SK-N-SH (cell line): ENCODE measurements at regions not wholly inside any gene's neighbourhood (a gene's known extent, or its start where the extent isn't known, plus 50 kb on each side); places are given as distances from the start of the nearest gene placed in this dataset.

Experiments used
- CTCF ChIA-PET: fragments of 300-600, 350-600 bp; formaldehyde crosslinking; extraction: SDS; loops from one replicate; lab custom pipeline; 2021; lab: Yijun Ruan, JAX
- POLR2A ChIA-PET: fragments of 350-600 bp; sonication (Branson Sonifier 250); formaldehyde crosslinking; extraction: SDS; loops from one replicate; lab custom pipeline; 2020; ENCODE audit warnings: antibody characterized with exemption, inconsistent platforms; lab: Yijun Ruan, JAX
- DNase-seq: peaks from one replicate; pipeline ENCODE4 v3.0.0; 2012
- H2AFZ ChIP-seq: fragments of 200-600 bp; sonication (generic); 2 replicates; pipeline ENCODE4 v1.8.1; 2016; ENCODE audit warnings: antibody characterized with exemption, mild to moderate bottlenecking, low read depth
- H3F3A ChIP-seq: fragments of 200-600 bp; sonication (generic); replicated peaks from 2 replicates; pipeline ENCODE3; 2016; ENCODE audit warnings: antibody characterized with exemption, mild to moderate bottlenecking; ENCODE audit not compliant: insufficient read depth
- H3K27ac ChIP-seq, 2 experiments: fragments of 200-500 bp in 1 of 2; fragments of 200-600 bp in 1 of 2; sonication (Bioruptor generic) in 1 of 2; sonication (generic), shearing (Covaris generic) in 1 of 2; 2 replicates each; pipeline versions ENCODE4 v1.5.1 to v1.6.1; 2014 to 2016; ENCODE audit warnings: low read depth in 2 of 2, inconsistent platforms in 1 of 2, low read length in 1 of 2, mild to moderate bottlenecking in 1 of 2, mixed read lengths in 1 of 2
- H3K27me3 ChIP-seq: fragments of 200-600 bp; sonication (generic), shearing (Covaris generic); 2 replicates; pipeline ENCODE4 v1.6.1; 2016; ENCODE audit warnings: mixed run types; ENCODE audit not compliant: insufficient read depth
- H3K36me3 ChIP-seq, 2 experiments: fragments of 200-500 bp in 1 of 2; fragments of 200-600 bp in 1 of 2; sonication (Bioruptor generic) in 1 of 2; sonication (generic) in 1 of 2; replicated peaks in 1 of 2; 2 replicates each; pipeline versions ENCODE3 to v1.5.1; 2014 to 2016; ENCODE audit warnings: low read length in 1 of 2, mild to moderate bottlenecking in 1 of 2; ENCODE audit not compliant: insufficient read depth in 2 of 2, control insufficient read depth in 1 of 2
- H3K4me1 ChIP-seq, 2 experiments: fragments of 200-500 bp in 1 of 2; fragments of 200-600 bp in 1 of 2; sonication (Bioruptor generic) in 1 of 2; sonication (generic), shearing (Covaris generic) in 1 of 2; 2 replicates each; pipeline versions ENCODE4 v1.5.1 to v1.6.1; 2014 to 2016; ENCODE audit warnings: low read depth in 1 of 2, low read length in 1 of 2, mixed run types in 1 of 2; ENCODE audit not compliant: insufficient read depth in 2 of 2, control insufficient read depth in 1 of 2
- H3K4me2 ChIP-seq: fragments of 200-600 bp; sonication (generic), shearing (Covaris generic); 2 replicates; pipeline ENCODE4 v1.6.1; 2017; ENCODE audit warnings: mixed run types
- H3K4me3 ChIP-seq, 2 experiments: fragments of 200-500 bp in 1 of 2; fragments of 200-600 bp in 1 of 2; sonication (Bioruptor generic) in 1 of 2; sonication (generic), shearing (Covaris generic) in 1 of 2; 2 replicates each; pipeline versions ENCODE4 v1.5.1 to v1.8.1; 2014 to 2016; ENCODE audit warnings: low read depth in 2 of 2, inconsistent platforms in 1 of 2, low read length in 1 of 2, mild to moderate bottlenecking in 1 of 2, mixed read lengths in 1 of 2, moderate library complexity in 1 of 2
- H3K79me2 ChIP-seq: fragments of 200-600 bp; sonication (generic); 2 replicates; pipeline ENCODE4 v1.8.1; 2017; ENCODE audit warnings: mild to moderate bottlenecking; ENCODE audit not compliant: insufficient read depth
- H3K9ac ChIP-seq: fragments of 200-600 bp; sonication (generic); 2 replicates; pipeline ENCODE4 v1.6.1; 2017; ENCODE audit warnings: mixed run types
- H3K9me2 ChIP-seq: fragments of 200-600 bp; sonication (generic); 2 replicates; pipeline ENCODE4 v1.6.1; 2017; ENCODE audit warnings: mixed run types
- H3K9me3 ChIP-seq: fragments of 200-600 bp; sonication (generic); 2 replicates; pipeline ENCODE4 v1.6.1; 2017; ENCODE audit warnings: mixed run types, mild to moderate bottlenecking, moderate library complexity
- H4K20me1 ChIP-seq: fragments of 200-600 bp; sonication (generic); 2 replicates; pipeline ENCODE4 v1.6.1; 2017; ENCODE audit warnings: mild to moderate bottlenecking, mixed run types; ENCODE audit not compliant: insufficient read depth
- ELF1 ChIP-seq: IDR thresholded peaks from 2 replicates; pipeline ENCODE4 v1.4.0; 2012
- EP300 ChIP-seq, 2 experiments: IDR thresholded peaks; 2 replicates each; pipeline versions ENCODE4 v1.4.0 to v1.6.1; 2012; ENCODE audit warnings: borderline replicate concordance in 1 of 2, low read depth in 1 of 2, low read length in 1 of 2
- EZH2phosphoT487 ChIP-seq: fragments of 200-600 bp; sonication (generic); IDR thresholded peaks from 2 replicates; pipeline ENCODE4 v1.6.1; 2017; ENCODE audit warnings: low read depth, mixed run types, mild to moderate bottlenecking, antibody characterized with exemption, moderate library complexity, borderline replicate concordance
- FOSL2 ChIP-seq: IDR thresholded peaks from 2 replicates; pipeline ENCODE4 v1.4.0; 2012; ENCODE audit warnings: low read depth, mild to moderate bottlenecking, moderate library complexity, borderline replicate concordance
- FOXJ3 ChIP-seq: sonication (generic); formaldehyde crosslinking; IDR thresholded peaks from 2 replicates; pipeline ENCODE4 v1.5.1; 2020; ENCODE audit warnings: mild to moderate bottlenecking, missing genetic modification reagents
- RFX5 ChIP-seq: IDR thresholded peaks from 2 replicates; pipeline ENCODE4 v1.6.1; 2012; ENCODE audit warnings: mild to moderate bottlenecking, improper control_type of control experiment, low read length
- USF1 ChIP-seq: IDR thresholded peaks from 2 replicates; pipeline ENCODE4 v1.4.0; 2012; ENCODE audit warnings: low read depth, borderline replicate concordance
- USF2 ChIP-seq: fragments of 150-350 bp; IDR thresholded peaks from 2 replicates; pipeline ENCODE4 v1.6.1; 2017; ENCODE audit warnings: antibody characterized with exemption, low read length, low read depth, borderline replicate concordance
- YY1 ChIP-seq: IDR thresholded peaks from 2 replicates; pipeline ENCODE4 v1.4.0; 2012; ENCODE audit warnings: low read depth, mild to moderate bottlenecking
- ZBTB33 ChIP-seq: IDR thresholded peaks from 2 replicates; pipeline ENCODE4 v1.4.0; 2012; ENCODE audit warnings: low read depth, borderline replicate concordance
- whole genome bisulfite sequencing: methylation state at CpG from one replicate; pipeline ENCODE4 v1.1.6; 2017; ENCODE audit warnings: low lambda C conversion rate; 5-methylcytosine and 5-hydroxymethylcytosine counted together

- H3K27ac ChIP-seq: no peak overlapping the region
- no peaks in the 10 kb centered on the region for H3K9me2 ChIP-seq
- no peak overlapping the region for H2AFZ ChIP-seq
- no peaks in the 10 kb centered on the region for H3K79me2 ChIP-seq
- ChIA-PET POLR2A (no interaction called here), CTCF (no interaction called here)
- no peak for DNase-seq
- no peaks in the 10 kb centered on the region for H3K9me3 ChIP-seq
- H3K27me3 ChIP-seq: no peaks in the 10 kb centered on the region
- WGBS: 81% methylated on average over 6 of the region's 6 CpGs
- H3K4me2 ChIP-seq: no peak overlapping the region
- no peaks in the 10 kb centered on the region for H3F3A ChIP-seq
- no peaks in the 10 kb centered on the region for H4K20me1 ChIP-seq
- H3K9ac ChIP-seq: no peak overlapping the region
- H3K4me3 ChIP-seq: no peak overlapping the region
- no peaks in the 10 kb centered on the region for H3K36me3 ChIP-seq
- no peaks in the 10 kb centered on the region for H3K4me1 ChIP-seq
- TF ChIP-seq EZH2phosphoT487 (no peak), USF2 (no peak), YY1 (no peak), FOSL2 (no peak)
Measured at GRCh38 chr4:105002278-105002677, 144.4 kb upstream of the TET2 start.

GRCh38 chr4:105014234-105014633 lies 132.4 kb upstream of the TET2 start:
- no peak overlapping the region for H2AFZ ChIP-seq
- no peak for TF ChIP-seq USF2
- TF ChIP-seq RFX5: no peak
- no peak for TF ChIP-seq ELF1
- no peak for TF ChIP-seq FOXJ3 (CRISPR knock-in tag)
- no peak for TF ChIP-seq USF1
- TF ChIP-seq EP300 (IDR thresholded peaks at IDR 0.05; ENCODE audit: borderline replicate concordance in 1 of 2, low read depth in 1 of 2, low read length in 1 of 2): no peak
- TF ChIP-seq ZBTB33: no peak
- TF ChIP-seq, all 33 proteins: peak for 0
- Histone ChIP-seq H3K9me3 (no peaks in the 10 kb centered on the region), H3K9me2 (no peaks in the 10 kb centered on the region), H3K79me2 (no peaks in the 10 kb centered on the region), H3K4me3 (no peak overlapping the region), H3K27ac (no peak overlapping the region), H4K20me1 (no peaks in the 10 kb centered on the region), H3K4me2 (no peak overlapping the region), H3K27me3 (no peaks in the 10 kb centered on the region), H3K4me1 (no peaks in the 10 kb centered on the region), H3K9ac (no peak overlapping the region), H3K36me3 (no peaks in the 10 kb centered on the region), H3F3A (no peaks in the 10 kb centered on the region)
- DNase-seq: no peak
- CTCF ChIA-PET: interaction anchor here (0.5 kb wide), 1 partner anchor 924 kb away, joined by 3 read pairs; no protein-coding TSS in a partner anchor
- POLR2A ChIA-PET: no interaction called here
